IMR-90 (cell line): ENCODE measurements at regions not wholly inside any gene's neighbourhood (a gene's known extent, or its start where the extent isn't known, plus 50 kb on each side); places are given as distances from the start of the nearest gene placed in this dataset.
"Not testable (repeated sequence)": the region's sequence is repeated elsewhere in the genome, so short reads cannot be mapped to it uniquely, and the experiment has no call there.

Source experiments
- CEBPB ChIP-seq: IDR thresholded peaks from 2 replicates; pipeline ENCODE4 v1.6.1; 2012; ENCODE audit warnings: low read depth, low read length, improper control_type of control experiment
- CTCF ChIP-seq: conservative IDR thresholded peaks from 2 replicates; pipeline ENCODE4 v1.5.1; 2012; ENCODE audit warnings: mild to moderate bottlenecking, low read depth, low read length, improper control_type of control experiment
- ELK1 ChIP-seq: fragments of 150-350 bp; IDR thresholded peaks from 2 replicates; pipeline ENCODE4 v1.6.1; 2016; ENCODE audit warnings: low read depth, mild to moderate bottlenecking, low read length, moderate library complexity, borderline replicate concordance
- FOS ChIP-seq: fragments of 150-350 bp; IDR thresholded peaks from 2 replicates; pipeline ENCODE4 v1.6.1; 2016; ENCODE audit warnings: low read depth, low read length
- POLR2A ChIP-seq: IDR thresholded peaks from 2 replicates; pipeline ENCODE4 v1.6.1; 2012; ENCODE audit warnings: mild to moderate bottlenecking, low read depth, low read length
- SMC3 ChIP-seq: fragments of 150-350 bp; IDR thresholded peaks from 2 replicates; pipeline ENCODE4 v1.6.1; 2016; ENCODE audit warnings: low read depth, mild to moderate bottlenecking, antibody characterized with exemption, low read length, moderate library complexity

GRCh38 chr1:233505889-233506288 is 108.0 kb upstream of the KCNK1 start:
- not testable (repeated sequence) for TF ChIP-seq FOS, POLR2A, CTCF, ELK1, CEBPB, SMC3
